SK-N-MC (cell line): ENCODE measurements at regions not wholly inside any gene's neighbourhood (a gene's known extent, or its start where the extent isn't known, plus 50 kb on each side); places are given as distances from the start of the nearest gene placed in this dataset.

Experiments used
- EZH2 ChIP-seq: fragments of 200-600 bp; sonication (generic); IDR thresholded peaks from one replicate; pipeline ENCODE4 v1.6.1; 2017; ENCODE audit warnings: antibody characterized with exemption
- POLR2AphosphoS5 ChIP-seq: IDR thresholded peaks from 2 replicates; pipeline ENCODE4 v1.6.1; 2012; ENCODE audit warnings: mild to moderate bottlenecking, low read depth, low read length, borderline replicate concordance

- TF ChIP-seq POLR2AphosphoS5 (no peak), EZH2 (no peak)
Measured at GRCh38 chr4:74524985-74525384, 80.0 kb downstream of the AREG start.
